ENCODE measurements at regions not wholly inside any gene's neighbourhood (a gene's known extent, or its start where the extent isn't known, plus 50 kb on each side); places are given as distances from the start of the nearest gene placed in this dataset.

GRCh38 chr1:229028987-229029878 lies 241.7 kb upstream of the RAB4A start:
- Histone ChIP-seq H3K9me3 (ENCODE audit: low read length) (no peaks in the 10 kb centered on the region), H4K20me1 (ENCODE audit: insufficient read depth, low read length) (no peaks in the 10 kb centered on the region), H3K4me3 (replicated peaks in 1 of 3; ENCODE audit: insufficient read depth in 1 of 3, low read depth in 2 of 3, low read length in 3 of 3) (no peak overlapping the region), H3K4me2 (ENCODE audit: low read depth, low read length) (no peak overlapping the region), H3K27me3 (ENCODE audit: control insufficient read depth in 1 of 2, insufficient read depth in 2 of 2, low read length in 2 of 2) (no peaks in the 10 kb centered on the region), H3K4me1 (ENCODE audit: insufficient read depth, low read length) (peaks cover 97% of the 10 kb centered on the region), H3K9ac (ENCODE audit: insufficient read depth, low read depth, low read length) (no peak overlapping the region), H3K36me3 (replicated peaks in 1 of 2; ENCODE audit: control insufficient read depth in 1 of 2, insufficient read depth in 2 of 2, low read length in 2 of 2) (no peaks in the 10 kb centered on the region), H3K27ac (ENCODE audit: extremely low read length, insufficient read depth, low read length) (peak overlapping the region; percentile 20), H2AFZ (ENCODE audit: low read length) (no peak overlapping the region), H3K79me2 (ENCODE audit: insufficient read depth, low read length) (no peaks in the 10 kb centered on the region)
- in situ Hi-C loops (cut with HindIII; ENCODE audit: extremely low pct_ligation_motif_present, low pct_unique_long_range_greater_than_20kb) = no loop called here
- intact Hi-C loops (cut with micrococcal nuclease; ENCODE audit: unreplicated experiment) = loop anchor here (10.0 kb wide), 1 partner anchor 196 kb away; no protein-coding TSS in a partner anchor
- FAIRE-seq = no peak
- ChIA-PET POLR2A (interaction anchor here (0.7 to 2.0 kb wide), 6 partner anchors 23 to 193 kb away, joined by 3 to 7 read pairs (median 3); no protein-coding TSS in a partner anchor), CTCF (ENCODE audit: low intra/inter-chr PET ratio, low total read pairs) (no interaction called here)
- BruUV-seq (replicated peaks) = no TSS peak
- ATAC-seq = no peak
- no peak for DNase-seq (ENCODE audit: low spot score)
- peak; percentile 30; the same call in 1 of the 2 replicates for TF ChIP-seq NFE2L2 (IDR thresholded peaks at IDR 0.05; ENCODE audit: low read length)
- TF ChIP-seq PATZ1 (CRISPR knock-in tag; IDR thresholded peaks at IDR 0.05) = 0 out of 2 replicates have a peak, but pooled peaks have one; percentile 20
- no peak for TF ChIP-seq SNRNP70 (IDR thresholded peaks at IDR 0.05; ENCODE audit: low read depth, low read length)
- TF ChIP-seq MYPOP (CRISPR knock-in tag; IDR thresholded peaks at IDR 0.05) = no peak
- no peak for TF ChIP-seq KLF11 (CRISPR knock-in tag; IDR thresholded peaks at IDR 0.05)
- peak; percentile 34; the same call in 1 of the 2 replicates for TF ChIP-seq ZNF687 (CRISPR knock-in tag; IDR thresholded peaks at IDR 0.05)
- no peak for TF ChIP-seq IKZF5 (CRISPR knock-in tag; IDR thresholded peaks at IDR 0.05)
- TF ChIP-seq NFATC3 (CRISPR knock-in tag; IDR thresholded peaks at IDR 0.05) = no peak
- 93% methylated on average over 10 of the region's 10 CpGs for WGBS (ENCODE audit: low lambda C conversion rate)

Measured in HepG2 (cell line).